SK-N-SH treated with all-trans-retinoic acid at 6 μM for 48 hours (cell line): ENCODE measurements at regions not wholly inside any gene's neighbourhood (a gene's known extent, or its start where the extent isn't known, plus 50 kb on each side); places are given as distances from the start of the nearest gene placed in this dataset.
A peak's percentile ranks its signal among the peaks of the same experiment; 100 is the strongest.

Experiments
- ATAC-seq: fragments of 200-7000 bp; cut with Tn5 transposase; 3 replicates; pipeline ENCODE4 v1.9.1; 2020; ENCODE audit warnings: mild to moderate bottlenecking, moderate library complexity
- ARNTL ChIP-seq: fragments of 450-650 bp; formaldehyde crosslinking; IDR thresholded peaks from 2 replicates; pipeline ENCODE4 v1.5.0; 2020; ENCODE audit warnings: low read depth, mild to moderate bottlenecking, moderate library complexity, borderline replicate concordance
- BACH2 ChIP-seq: fragments of 250-450 bp; sonication (Bioruptor Pico); IDR thresholded peaks from 2 replicates; pipeline ENCODE4 v1.9.0; 2021; ENCODE audit warnings: mild to moderate bottlenecking, borderline replicate concordance
- CREB5 ChIP-seq: fragments of 250-450 bp; sonication (Bioruptor Pico); IDR thresholded peaks from 2 replicates; pipeline ENCODE4 v1.5.1; 2020; ENCODE audit warnings: low read depth, mild to moderate bottlenecking, moderate library complexity
- CSDC2 ChIP-seq: fragments of 250-450 bp; sonication (Bioruptor Pico); IDR thresholded peaks from 2 replicates; pipeline ENCODE4 v1.5.0; 2020; ENCODE audit warnings: mild to moderate bottlenecking, moderate library complexity
- CSRNP3 ChIP-seq: fragments of 250-450 bp; sonication (Bioruptor Pico); IDR thresholded peaks from 2 replicates; pipeline ENCODE4 v1.5.1; 2021; ENCODE audit warnings: mild to moderate bottlenecking, moderate library complexity
- ESRRG ChIP-seq: fragments of 250-450 bp; sonication (Bioruptor Pico); IDR thresholded peaks from 2 replicates; pipeline ENCODE4 v1.6.1; 2021; ENCODE audit warnings: mild to moderate bottlenecking
- ISL1 ChIP-seq: fragments of 250-450 bp; sonication (Bioruptor Pico); IDR thresholded peaks from 2 replicates; pipeline ENCODE4 v2.1.2; 2022; ENCODE audit warnings: mild to moderate bottlenecking, moderate library complexity
- OSR1 ChIP-seq: fragments of 250-450 bp; sonication (Bioruptor Pico); IDR thresholded peaks from 2 replicates; pipeline ENCODE4 v1.8.0; 2022; ENCODE audit warnings: moderate library complexity, mild to moderate bottlenecking, inconsistent platforms
- POU6F1 ChIP-seq: fragments of 250-450 bp; sonication (Bioruptor Pico); IDR thresholded peaks from 2 replicates; pipeline ENCODE4 v1.8.0; 2021; ENCODE audit warnings: low read depth, mild to moderate bottlenecking, moderate library complexity, borderline replicate concordance
- PPARA ChIP-seq: fragments of 250-450 bp; sonication (Bioruptor Pico); IDR thresholded peaks from 2 replicates; pipeline ENCODE4 v1.5.0; 2020; ENCODE audit warnings: mild to moderate bottlenecking, borderline replicate concordance
- RARB ChIP-seq: fragments of 250-450 bp; sonication (Bioruptor Pico); IDR thresholded peaks from 2 replicates; pipeline ENCODE4 v1.8.0; 2021; ENCODE audit warnings: mild to moderate bottlenecking, moderate library complexity
- SNAI2 ChIP-seq: fragments of 250-450 bp; sonication (Bioruptor Pico); IDR thresholded peaks from 2 replicates; pipeline ENCODE4 v1.5.0; 2020; ENCODE audit warnings: mild to moderate bottlenecking, moderate library complexity
- TCF4 ChIP-seq: fragments of 250-450 bp; sonication (Bioruptor Pico); IDR thresholded peaks from 2 replicates; pipeline ENCODE4 v1.8.0; 2021; ENCODE audit warnings: mild to moderate bottlenecking, moderate library complexity, borderline replicate concordance
- TOX ChIP-seq: fragments of 250-450 bp; sonication (Bioruptor Pico); IDR thresholded peaks from 2 replicates; pipeline ENCODE4 v1.8.0; 2021; ENCODE audit warnings: mild to moderate bottlenecking, moderate library complexity, borderline replicate concordance
- ZC3H10 ChIP-seq: fragments of 250-450 bp; sonication (Bioruptor Pico); IDR thresholded peaks from 2 replicates; pipeline ENCODE4 v1.5.1; 2021; ENCODE audit warnings: mild to moderate bottlenecking, moderate library complexity
- ZFP3 ChIP-seq: fragments of 250-450 bp; sonication (Bioruptor Pico); IDR thresholded peaks from 2 replicates; pipeline ENCODE4 v1.5.0; 2020; ENCODE audit warnings: mild to moderate bottlenecking, moderate library complexity
- ZFP30 ChIP-seq: fragments of 450-650 bp; formaldehyde crosslinking; IDR thresholded peaks from 2 replicates; pipeline ENCODE4 v1.5.0; 2022; ENCODE audit warnings: mild to moderate bottlenecking, moderate library complexity
- ZNF565 ChIP-seq: fragments of 450-650 bp; formaldehyde crosslinking; conservative IDR thresholded peaks from 2 replicates; pipeline ENCODE4 v1.5.0; 2020; ENCODE audit warnings: low read depth, mild to moderate bottlenecking, moderate library complexity
- ZNF70 ChIP-seq: fragments of 450-650 bp; formaldehyde crosslinking; IDR thresholded peaks from 2 replicates; pipeline ENCODE4 v1.5.0; 2020; ENCODE audit warnings: mild to moderate bottlenecking, moderate library complexity
- ZNF8 ChIP-seq: fragments of 450-650 bp; formaldehyde crosslinking; IDR thresholded peaks from 2 replicates; pipeline ENCODE4 v1.5.0; 2020; ENCODE audit warnings: mild to moderate bottlenecking, moderate library complexity
- TF ChIP-seq, protein P1 (sequence below): fragments of 250-450 bp; sonication (Bioruptor Pico); IDR thresholded peaks from 2 replicates; pipeline ENCODE4 v1.5.0; 2020; ENCODE audit warnings: mild to moderate bottlenecking, moderate library complexity

DNA sequence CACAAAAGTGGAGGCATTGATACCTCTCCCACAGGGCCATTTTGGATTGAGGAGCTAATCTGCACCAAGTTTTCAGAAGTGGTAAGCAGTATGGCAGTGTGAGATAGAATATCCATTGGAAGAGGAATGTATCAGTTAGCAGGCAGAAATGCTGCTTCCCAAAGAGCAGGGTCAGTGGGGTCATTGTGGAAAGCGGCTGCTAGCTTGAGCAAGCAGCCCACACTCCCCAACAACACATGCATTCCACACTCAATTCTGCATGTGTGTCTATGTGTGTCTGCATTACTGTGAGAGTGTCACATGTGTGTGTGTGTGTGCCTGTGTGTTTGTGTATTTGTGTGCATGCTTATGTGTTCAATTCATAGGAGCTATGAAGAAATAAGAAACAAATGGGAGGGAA lies 190.9 kb upstream of the FOXA2 start (continued):
- TF ChIP-seq TOX (CRISPR knock-in tag) (no peak), CSDC2 (CRISPR knock-in tag) (no peak)
- TF ChIP-seq, protein P1, sequence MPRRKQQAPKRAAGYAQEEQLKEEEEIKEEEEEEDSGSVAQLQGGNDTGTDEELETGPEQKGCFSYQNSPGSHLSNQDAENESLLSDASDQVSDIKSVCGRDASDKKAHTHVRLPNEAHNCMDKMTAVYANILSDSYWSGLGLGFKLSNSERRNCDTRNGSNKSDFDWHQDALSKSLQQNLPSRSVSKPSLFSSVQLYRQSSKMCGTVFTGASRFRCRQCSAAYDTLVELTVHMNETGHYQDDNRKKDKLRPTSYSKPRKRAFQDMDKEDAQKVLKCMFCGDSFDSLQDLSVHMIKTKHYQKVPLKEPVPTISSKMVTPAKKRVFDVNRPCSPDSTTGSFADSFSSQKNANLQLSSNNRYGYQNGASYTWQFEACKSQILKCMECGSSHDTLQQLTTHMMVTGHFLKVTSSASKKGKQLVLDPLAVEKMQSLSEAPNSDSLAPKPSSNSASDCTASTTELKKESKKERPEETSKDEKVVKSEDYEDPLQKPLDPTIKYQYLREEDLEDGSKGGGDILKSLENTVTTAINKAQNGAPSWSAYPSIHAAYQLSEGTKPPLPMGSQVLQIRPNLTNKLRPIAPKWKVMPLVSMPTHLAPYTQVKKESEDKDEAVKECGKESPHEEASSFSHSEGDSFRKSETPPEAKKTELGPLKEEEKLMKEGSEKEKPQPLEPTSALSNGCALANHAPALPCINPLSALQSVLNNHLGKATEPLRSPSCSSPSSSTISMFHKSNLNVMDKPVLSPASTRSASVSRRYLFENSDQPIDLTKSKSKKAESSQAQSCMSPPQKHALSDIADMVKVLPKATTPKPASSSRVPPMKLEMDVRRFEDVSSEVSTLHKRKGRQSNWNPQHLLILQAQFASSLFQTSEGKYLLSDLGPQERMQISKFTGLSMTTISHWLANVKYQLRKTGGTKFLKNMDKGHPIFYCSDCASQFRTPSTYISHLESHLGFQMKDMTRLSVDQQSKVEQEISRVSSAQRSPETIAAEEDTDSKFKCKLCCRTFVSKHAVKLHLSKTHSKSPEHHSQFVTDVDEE (CRISPR knock-in tag): no peak

DNA sequence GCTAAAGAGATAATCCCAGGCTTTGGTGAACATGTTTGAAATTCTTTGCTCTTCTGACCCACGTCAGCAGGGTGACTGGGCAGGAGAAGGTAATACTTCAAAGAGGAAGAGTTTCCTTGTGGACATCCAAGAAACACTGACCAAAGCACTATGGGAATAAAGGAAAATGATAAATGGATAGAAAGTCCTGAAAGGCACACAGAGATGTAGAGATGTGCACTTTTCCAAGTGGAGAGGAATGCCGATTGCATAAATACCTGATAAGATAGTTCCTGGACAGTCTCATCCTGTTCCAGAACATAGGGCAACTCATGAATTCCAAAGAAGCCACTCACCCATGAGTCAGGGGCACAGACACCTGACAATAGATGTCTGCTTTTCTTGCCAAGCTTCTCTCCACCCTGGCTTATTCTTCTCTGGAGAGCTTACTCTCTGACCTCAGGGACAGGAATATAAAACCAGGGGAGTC lies 191.3 kb upstream of the FOXA2 start:
- ATAC-seq: no peak
- TF ChIP-seq TOX (CRISPR knock-in tag): no peak
- TF ChIP-seq ZNF565 (CRISPR knock-in tag): no peak
- peak; percentile 41; the same call in 1 of the 2 replicates for TF ChIP-seq ISL1 (CRISPR knock-in tag)

GRCh38 chr20:22776369-22776768 lies 192.0 kb upstream of the FOXA2 start:
- ATAC-seq: no peak
- no peak for TF ChIP-seq TCF4 (CRISPR knock-in tag)
- no peak for TF ChIP-seq ESRRG
- TF ChIP-seq, protein P1 (CRISPR knock-in tag): no peak
- no peak for TF ChIP-seq ZFP30 (CRISPR knock-in tag)
- no peak for TF ChIP-seq ZFP3 (CRISPR knock-in tag)
- no peak for TF ChIP-seq SNAI2 (CRISPR knock-in tag)
- no peak for TF ChIP-seq POU6F1
- no peak for TF ChIP-seq RARB (CRISPR knock-in tag)
- TF ChIP-seq ZNF565 (CRISPR knock-in tag): no peak
- TF ChIP-seq PPARA (CRISPR knock-in tag): no peak
- TF ChIP-seq ZNF8 (CRISPR knock-in tag): no peak

- no peak for TF ChIP-seq BACH2 (CRISPR knock-in tag)
- no peak for TF ChIP-seq CREB5 (CRISPR knock-in tag)
- TF ChIP-seq ARNTL (CRISPR knock-in tag): no peak
- no peak for TF ChIP-seq OSR1
- no peak for TF ChIP-seq ZNF70 (CRISPR knock-in tag)
- no peak for TF ChIP-seq SNAI2 (CRISPR knock-in tag)
- no peak for TF ChIP-seq TOX (CRISPR knock-in tag)
- no peak for ATAC-seq
Measured at GRCh38 chr20:22779878-22780277, 195.5 kb upstream of the FOXA2 start.

DNA sequence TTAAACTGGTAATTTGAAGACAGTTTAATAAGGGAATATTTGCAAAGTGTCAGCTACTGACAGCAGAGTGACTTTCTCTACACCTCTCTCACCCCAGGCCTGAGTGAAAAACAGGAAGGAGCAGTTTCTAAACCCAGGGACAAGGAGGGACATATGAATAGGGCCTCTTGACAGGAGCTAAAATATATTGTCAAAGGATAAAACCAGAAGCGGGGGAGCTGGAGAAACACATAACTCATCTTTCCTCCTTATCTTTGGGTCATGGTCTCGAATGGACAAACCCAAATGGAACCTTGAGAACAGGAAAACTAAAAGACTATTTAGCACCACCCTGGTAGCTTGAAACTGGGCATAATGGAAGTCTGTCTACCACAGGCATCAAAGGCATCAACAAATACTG lies 197.5 kb upstream of the FOXA2 start:
- no peak for TF ChIP-seq ZNF70 (CRISPR knock-in tag)
- TF ChIP-seq TOX (CRISPR knock-in tag): no peak
- TF ChIP-seq POU6F1: no peak
- no peak for TF ChIP-seq SNAI2 (CRISPR knock-in tag)
- TF ChIP-seq CSRNP3 (CRISPR knock-in tag): no peak
- TF ChIP-seq PPARA (CRISPR knock-in tag): no peak
- TF ChIP-seq ZC3H10 (CRISPR knock-in tag): no peak
- no peak for TF ChIP-seq BACH2 (CRISPR knock-in tag)
- TF ChIP-seq, all 23 proteins: peak for 0
- ATAC-seq: no peak
